Peyer's patch (tissue), 4 donors: ENCODE measurements at regions not wholly inside any gene's neighbourhood (a gene's known extent, or its start where the extent isn't known, plus 50 kb on each side); places are given as distances from the start of the nearest gene placed in this dataset.

ENCODE experiments used
- POLR2A ChIP-seq, 2 donors: fragments of 450-650 bp; IDR thresholded peaks; one replicate each; pipeline ENCODE4 v1.5.1; 2017; ENCODE audit warnings: antibody characterized with exemption in 2 of 2, mild to moderate bottlenecking in 2 of 2, moderate library complexity in 2 of 2
- TF ChIP-seq, protein P1 (sequence below), 6 experiments: fragments of 450-650 bp in 4 of 6; fragments of 200-600 bp in 2 of 6; sonication (generic) in 1 of 6; IDR thresholded peaks; one replicate each; pipeline ENCODE4 v1.5.1; 2017 to 2019; ENCODE audit warnings: antibody characterized with exemption in 6 of 6, mild to moderate bottlenecking in 3 of 6, moderate library complexity in 1 of 6

DNA sequence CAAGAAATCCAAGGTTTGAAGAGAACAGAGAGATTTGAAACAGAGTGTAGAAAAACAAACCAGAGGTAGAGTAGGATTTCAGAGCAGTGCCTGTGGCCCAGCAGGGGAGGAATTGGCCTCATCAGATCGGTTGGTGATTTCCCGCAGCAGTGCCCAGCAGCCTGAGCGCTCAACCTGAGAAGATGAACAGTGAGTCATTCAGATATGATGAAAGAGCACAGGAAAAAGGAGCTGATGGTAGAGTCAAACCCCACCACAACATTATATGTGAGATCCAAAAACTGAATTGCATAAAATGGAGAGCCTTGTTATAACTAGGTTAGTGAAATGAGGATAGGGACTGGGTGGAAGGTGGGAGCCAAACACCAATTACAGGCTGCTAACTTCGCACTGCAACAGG lies 248.9 kb downstream of the PIK3R1 start:
- TF ChIP-seq, protein P1, sequence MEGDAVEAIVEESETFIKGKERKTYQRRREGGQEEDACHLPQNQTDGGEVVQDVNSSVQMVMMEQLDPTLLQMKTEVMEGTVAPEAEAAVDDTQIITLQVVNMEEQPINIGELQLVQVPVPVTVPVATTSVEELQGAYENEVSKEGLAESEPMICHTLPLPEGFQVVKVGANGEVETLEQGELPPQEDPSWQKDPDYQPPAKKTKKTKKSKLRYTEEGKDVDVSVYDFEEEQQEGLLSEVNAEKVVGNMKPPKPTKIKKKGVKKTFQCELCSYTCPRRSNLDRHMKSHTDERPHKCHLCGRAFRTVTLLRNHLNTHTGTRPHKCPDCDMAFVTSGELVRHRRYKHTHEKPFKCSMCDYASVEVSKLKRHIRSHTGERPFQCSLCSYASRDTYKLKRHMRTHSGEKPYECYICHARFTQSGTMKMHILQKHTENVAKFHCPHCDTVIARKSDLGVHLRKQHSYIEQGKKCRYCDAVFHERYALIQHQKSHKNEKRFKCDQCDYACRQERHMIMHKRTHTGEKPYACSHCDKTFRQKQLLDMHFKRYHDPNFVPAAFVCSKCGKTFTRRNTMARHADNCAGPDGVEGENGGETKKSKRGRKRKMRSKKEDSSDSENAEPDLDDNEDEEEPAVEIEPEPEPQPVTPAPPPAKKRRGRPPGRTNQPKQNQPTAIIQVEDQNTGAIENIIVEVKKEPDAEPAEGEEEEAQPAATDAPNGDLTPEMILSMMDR (IDR thresholded peaks at IDR 0.05), result no peak
- no peak for TF ChIP-seq POLR2A (IDR thresholded peaks at IDR 0.05)
